ENCODE measurements at regions not wholly inside any gene's neighbourhood (a gene's known extent, or its start where the extent isn't known, plus 50 kb on each side); places are given as distances from the start of the nearest gene placed in this dataset.

DNA sequence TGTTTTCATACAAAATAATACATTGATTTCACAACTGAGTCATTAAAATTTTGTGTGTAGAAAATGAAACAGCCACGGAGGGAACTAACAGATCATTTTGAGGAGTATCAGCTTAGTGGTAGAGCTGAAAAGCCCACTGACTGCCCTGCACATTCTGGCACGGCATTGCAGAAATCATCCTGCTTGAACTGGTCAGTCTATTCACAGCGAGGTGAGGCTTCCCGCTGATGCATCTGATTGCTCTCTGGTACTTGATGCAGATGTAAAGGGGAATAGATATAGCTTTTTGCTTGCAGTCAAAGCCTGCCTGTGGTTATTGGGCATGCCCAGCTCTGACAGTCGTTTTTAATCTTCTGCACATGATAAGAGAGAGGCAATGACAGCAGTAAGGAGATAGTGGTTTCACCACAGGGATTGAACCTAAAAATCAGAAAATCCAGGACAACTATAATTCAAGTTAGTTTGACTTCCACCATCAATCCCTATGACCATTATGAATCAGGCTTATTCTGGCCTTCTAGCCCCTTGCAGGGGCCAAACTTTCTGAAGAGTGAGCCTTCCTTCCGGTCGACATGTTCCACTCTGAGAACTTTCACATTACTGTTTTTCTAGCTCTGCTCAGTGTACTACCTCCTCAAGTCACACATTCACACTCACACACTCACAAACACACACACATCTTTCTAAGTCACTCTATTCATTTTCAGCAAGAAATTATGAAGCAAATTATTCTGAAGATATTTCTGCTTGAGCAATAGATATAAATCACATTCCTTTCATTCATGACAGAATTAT lies 782.8 kb upstream of the NUDT12 start:
- BruUV-seq (replicated peaks), result no TSS peak
- H2AFZ ChIP-seq (ENCODE audit: low read depth, low read length, poor library complexity, severe bottlenecking), result no peak overlapping the region
- H3K4me3 ChIP-seq (replicated peaks in 1 of 2; ENCODE audit: low read depth in 1 of 2, low read length in 2 of 2), result no peak overlapping the region
- ChIA-PET POLR2A (no interaction called here), RAD21 (ENCODE audit: low non-redundant PET in 1 of 2, low total read pairs in 2 of 2, uncharacterized antibody in 2 of 2, unreplicated experiment in 2 of 2) (no interaction called here), CTCF (no interaction called here)
- H3K27ac ChIP-seq (ENCODE audit: low read depth, low read length), result no peak overlapping the region
- TF ChIP-seq SIN3A (IDR thresholded peaks at IDR 0.05; ENCODE audit: low read depth) (no peak), ZNF274 (IDR thresholded peaks at IDR 0.05; ENCODE audit: low read depth, low read length) (no peak), EGR1 (IDR thresholded peaks at IDR 0.05; ENCODE audit: low read depth) (no peak), POLR2AphosphoS5 (IDR thresholded peaks at IDR 0.05; ENCODE audit: low read depth, low read length) (no peak), SP1 (IDR thresholded peaks at IDR 0.05; ENCODE audit: low read depth) (no peak), TCF7L2 (IDR thresholded peaks at IDR 0.05; ENCODE audit: borderline replicate concordance, extremely low read depth, insufficient read depth, insufficient read length) (no peak), CBX3 (IDR thresholded peaks at IDR 0.05; ENCODE audit: low read depth) (no peak), EZH2 (IDR thresholded peaks at IDR 0.05) (no peak), EZH2phosphoT487 (IDR thresholded peaks at IDR 0.05; ENCODE audit: borderline replicate concordance) (no peak), ELF1 (IDR thresholded peaks at IDR 0.05; ENCODE audit: borderline replicate concordance, low read depth) (no peak), POLR2A (IDR thresholded peaks at IDR 0.05; ENCODE audit: borderline replicate concordance, extremely low read depth, insufficient read depth, insufficient read length) (no peak), CEBPB (IDR thresholded peaks at IDR 0.05; ENCODE audit: low read depth) (no peak), SRF (IDR thresholded peaks at IDR 0.05; ENCODE audit: low read depth) (no peak), YY1 (IDR thresholded peaks at IDR 0.05; ENCODE audit: extremely low read depth, insufficient replicate concordance, low read depth, low read length) (no peak), JUND (IDR thresholded peaks at IDR 0.05) (no peak), FOSL1 (IDR thresholded peaks at IDR 0.05; ENCODE audit: low read depth) (no peak)
- TF ChIP-seq, protein P1, sequence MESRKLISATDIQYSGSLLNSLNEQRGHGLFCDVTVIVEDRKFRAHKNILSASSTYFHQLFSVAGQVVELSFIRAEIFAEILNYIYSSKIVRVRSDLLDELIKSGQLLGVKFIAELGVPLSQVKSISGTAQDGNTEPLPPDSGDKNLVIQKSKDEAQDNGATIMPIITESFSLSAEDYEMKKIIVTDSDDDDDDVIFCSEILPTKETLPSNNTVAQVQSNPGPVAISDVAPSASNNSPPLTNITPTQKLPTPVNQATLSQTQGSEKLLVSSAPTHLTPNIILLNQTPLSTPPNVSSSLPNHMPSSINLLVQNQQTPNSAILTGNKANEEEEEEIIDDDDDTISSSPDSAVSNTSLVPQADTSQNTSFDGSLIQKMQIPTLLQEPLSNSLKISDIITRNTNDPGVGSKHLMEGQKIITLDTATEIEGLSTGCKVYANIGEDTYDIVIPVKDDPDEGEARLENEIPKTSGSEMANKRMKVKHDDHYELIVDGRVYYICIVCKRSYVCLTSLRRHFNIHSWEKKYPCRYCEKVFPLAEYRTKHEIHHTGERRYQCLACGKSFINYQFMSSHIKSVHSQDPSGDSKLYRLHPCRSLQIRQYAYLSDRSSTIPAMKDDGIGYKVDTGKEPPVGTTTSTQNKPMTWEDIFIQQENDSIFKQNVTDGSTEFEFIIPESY (IDR thresholded peaks at IDR 0.05; ENCODE audit: extremely low read depth, insufficient replicate concordance, low read length), result no peak
- TF ChIP-seq, protein P2, sequence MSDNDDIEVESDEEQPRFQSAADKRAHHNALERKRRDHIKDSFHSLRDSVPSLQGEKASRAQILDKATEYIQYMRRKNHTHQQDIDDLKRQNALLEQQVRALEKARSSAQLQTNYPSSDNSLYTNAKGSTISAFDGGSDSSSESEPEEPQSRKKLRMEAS (IDR thresholded peaks at IDR 0.05), result no peak
- TF ChIP-seq, protein P3, sequence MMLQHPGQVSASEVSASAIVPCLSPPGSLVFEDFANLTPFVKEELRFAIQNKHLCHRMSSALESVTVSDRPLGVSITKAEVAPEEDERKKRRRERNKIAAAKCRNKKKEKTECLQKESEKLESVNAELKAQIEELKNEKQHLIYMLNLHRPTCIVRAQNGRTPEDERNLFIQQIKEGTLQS (IDR thresholded peaks at IDR 0.05), result no peak
- TF ChIP-seq, protein P4, sequence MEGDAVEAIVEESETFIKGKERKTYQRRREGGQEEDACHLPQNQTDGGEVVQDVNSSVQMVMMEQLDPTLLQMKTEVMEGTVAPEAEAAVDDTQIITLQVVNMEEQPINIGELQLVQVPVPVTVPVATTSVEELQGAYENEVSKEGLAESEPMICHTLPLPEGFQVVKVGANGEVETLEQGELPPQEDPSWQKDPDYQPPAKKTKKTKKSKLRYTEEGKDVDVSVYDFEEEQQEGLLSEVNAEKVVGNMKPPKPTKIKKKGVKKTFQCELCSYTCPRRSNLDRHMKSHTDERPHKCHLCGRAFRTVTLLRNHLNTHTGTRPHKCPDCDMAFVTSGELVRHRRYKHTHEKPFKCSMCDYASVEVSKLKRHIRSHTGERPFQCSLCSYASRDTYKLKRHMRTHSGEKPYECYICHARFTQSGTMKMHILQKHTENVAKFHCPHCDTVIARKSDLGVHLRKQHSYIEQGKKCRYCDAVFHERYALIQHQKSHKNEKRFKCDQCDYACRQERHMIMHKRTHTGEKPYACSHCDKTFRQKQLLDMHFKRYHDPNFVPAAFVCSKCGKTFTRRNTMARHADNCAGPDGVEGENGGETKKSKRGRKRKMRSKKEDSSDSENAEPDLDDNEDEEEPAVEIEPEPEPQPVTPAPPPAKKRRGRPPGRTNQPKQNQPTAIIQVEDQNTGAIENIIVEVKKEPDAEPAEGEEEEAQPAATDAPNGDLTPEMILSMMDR (IDR thresholded peaks at IDR 0.05 in 2 of 3, conservative IDR thresholded peaks at IDR 0.05 in 1 of 3; ENCODE audit: borderline replicate concordance in 1 of 3, insufficient read depth in 1 of 3, low read depth in 2 of 3, low read length in 2 of 3), result no peak
- no peaks in the 10 kb centered on the region for H3K36me3 ChIP-seq (ENCODE audit: control insufficient read depth in 1 of 2, insufficient read depth in 2 of 2, low read length in 2 of 2)
- no peak overlapping the region for H3K9ac ChIP-seq (ENCODE audit: low read length)
- no peak overlapping the region for H3K4me2 ChIP-seq (ENCODE audit: low read length)
- ATAC-seq (no peak), DNase-seq (ENCODE audit: low read depth, low spot score) (no peak)
- H3K4me1 ChIP-seq (ENCODE audit: control insufficient read depth in 1 of 2, insufficient read depth in 2 of 2, low read length in 2 of 2), result peaks cover 0 to 8% of the 10 kb centered on the region in 2 experiments; a peak in 2 of 4 replicates
- no peaks in the 10 kb centered on the region for H3K9me2 ChIP-seq (ENCODE audit: insufficient read depth)
- intact Hi-C loops (cut with micrococcal nuclease), result no loop called here
- H3K79me2 ChIP-seq (ENCODE audit: insufficient read depth, low read length), result no peaks in the 10 kb centered on the region
- H4K20me1 ChIP-seq (ENCODE audit: insufficient read depth), result no peaks in the 10 kb centered on the region
- H3K27me3 ChIP-seq (ENCODE audit: insufficient read depth, low read length), result no peaks in the 10 kb centered on the region
- H3K9me3 ChIP-seq (ENCODE audit: control insufficient read depth in 1 of 2, insufficient read depth in 1 of 2, low read depth in 1 of 2, low read length in 2 of 2), result no peaks in the 10 kb centered on the region

All from HCT116 (cell line).